ENCODE measurements at regions not wholly inside any gene's neighbourhood (a gene's known extent, or its start where the extent isn't known, plus 50 kb on each side); places are given as distances from the start of the nearest gene placed in this dataset.

- Histone ChIP-seq H3K9ac (ENCODE audit: low read length) (no peak overlapping the region), H3K4me1 (ENCODE audit: insufficient read depth, low read length) (no peaks in the 10 kb centered on the region), H3K9me3 (ENCODE audit: insufficient read depth, low read depth, low read length) (peaks cover 4% of the 10 kb centered on the region), H3K79me2 (ENCODE audit: insufficient read depth, low read length) (no peaks in the 10 kb centered on the region), H3K4me3 (ENCODE audit: insufficient read depth, low read depth, low read length) (no peak overlapping the region), H3K27ac (ENCODE audit: low read depth, low read length) (no peak overlapping the region), H4K20me1 (ENCODE audit: insufficient read depth, low read length) (no peaks in the 10 kb centered on the region), H3K27me3 (ENCODE audit: insufficient read depth, low read length) (peaks cover 17% of the 10 kb centered on the region), H2AFZ (ENCODE audit: low read depth, low read length) (no peak overlapping the region), H3K36me3 (ENCODE audit: insufficient read depth, low read length) (no peaks in the 10 kb centered on the region), H3K4me2 (ENCODE audit: low read length) (no peak overlapping the region)
- Mint-ChIP-seq H3K27me3 (ENCODE audit: low read depth, unreplicated experiment) (peaks cover 52% of the 10 kb centered on the region), H3K4me3 (ENCODE audit: unreplicated experiment) (no peak overlapping the region), H3K27ac (ENCODE audit: unreplicated experiment) (no peak overlapping the region), H3K4me1 (ENCODE audit: low read depth, unreplicated experiment) (no peaks in the 10 kb centered on the region), H3K9me3 (ENCODE audit: unreplicated experiment) (no peaks in the 10 kb centered on the region), H3K36me3 (ENCODE audit: low read depth, unreplicated experiment) (peaks cover 2% of the 10 kb centered on the region)
- FAIRE-seq (no peak), DNase-seq (ENCODE audit: low read depth) (no peak)
- TF ChIP-seq, protein P1, sequence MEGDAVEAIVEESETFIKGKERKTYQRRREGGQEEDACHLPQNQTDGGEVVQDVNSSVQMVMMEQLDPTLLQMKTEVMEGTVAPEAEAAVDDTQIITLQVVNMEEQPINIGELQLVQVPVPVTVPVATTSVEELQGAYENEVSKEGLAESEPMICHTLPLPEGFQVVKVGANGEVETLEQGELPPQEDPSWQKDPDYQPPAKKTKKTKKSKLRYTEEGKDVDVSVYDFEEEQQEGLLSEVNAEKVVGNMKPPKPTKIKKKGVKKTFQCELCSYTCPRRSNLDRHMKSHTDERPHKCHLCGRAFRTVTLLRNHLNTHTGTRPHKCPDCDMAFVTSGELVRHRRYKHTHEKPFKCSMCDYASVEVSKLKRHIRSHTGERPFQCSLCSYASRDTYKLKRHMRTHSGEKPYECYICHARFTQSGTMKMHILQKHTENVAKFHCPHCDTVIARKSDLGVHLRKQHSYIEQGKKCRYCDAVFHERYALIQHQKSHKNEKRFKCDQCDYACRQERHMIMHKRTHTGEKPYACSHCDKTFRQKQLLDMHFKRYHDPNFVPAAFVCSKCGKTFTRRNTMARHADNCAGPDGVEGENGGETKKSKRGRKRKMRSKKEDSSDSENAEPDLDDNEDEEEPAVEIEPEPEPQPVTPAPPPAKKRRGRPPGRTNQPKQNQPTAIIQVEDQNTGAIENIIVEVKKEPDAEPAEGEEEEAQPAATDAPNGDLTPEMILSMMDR (IDR thresholded peaks at IDR 0.05; ENCODE audit: insufficient read depth, low read depth, low read length) = no peak
- TF ChIP-seq EZH2 (IDR thresholded peaks at IDR 0.05; ENCODE audit: insufficient read depth, low read length) = no peak
Measured at GRCh38 chr16:86324320-86324719, 186.0 kb upstream of the FOXF1 start.

GRCh38 chr16:86325360-86325759, 185.0 kb upstream of the FOXF1 start:
- peaks cover 9% of the 10 kb centered on the region for H3K27me3 ChIP-seq (ENCODE audit: insufficient read depth, low read length)
- no peak overlapping the region for H3K27ac Mint-ChIP-seq (ENCODE audit: unreplicated experiment)
- no peaks in the 10 kb centered on the region for H3K4me1 ChIP-seq (ENCODE audit: insufficient read depth, low read length)
- no peak for TF ChIP-seq EZH2 (IDR thresholded peaks at IDR 0.05; ENCODE audit: insufficient read depth, low read length)
- TF ChIP-seq, protein P1 (IDR thresholded peaks at IDR 0.05; ENCODE audit: insufficient read depth, low read depth, low read length) = no peak
- H3K36me3 ChIP-seq (ENCODE audit: insufficient read depth, low read length) = no peaks in the 10 kb centered on the region
- H3K4me3 ChIP-seq (ENCODE audit: insufficient read depth, low read depth, low read length) = no peak overlapping the region
- H4K20me1 ChIP-seq (ENCODE audit: insufficient read depth, low read length) = no peaks in the 10 kb centered on the region
- peaks cover 4% of the 10 kb centered on the region for H3K9me3 ChIP-seq (ENCODE audit: insufficient read depth, low read depth, low read length)
- no peak overlapping the region for H3K27ac ChIP-seq (ENCODE audit: low read depth, low read length)
- H3K9me3 Mint-ChIP-seq (ENCODE audit: unreplicated experiment) = peaks cover 2% of the 10 kb centered on the region
- no peak overlapping the region for H3K9ac ChIP-seq (ENCODE audit: low read length)
- no peak overlapping the region for H3K4me2 ChIP-seq (ENCODE audit: low read length)
- FAIRE-seq (no peak), DNase-seq (ENCODE audit: low read depth) (no peak)
- peaks cover 53% of the 10 kb centered on the region for H3K27me3 Mint-ChIP-seq (ENCODE audit: low read depth, unreplicated experiment)
- peaks cover 2% of the 10 kb centered on the region for H3K36me3 Mint-ChIP-seq (ENCODE audit: low read depth, unreplicated experiment)
- H3K79me2 ChIP-seq (ENCODE audit: insufficient read depth, low read length) = no peaks in the 10 kb centered on the region
- no peaks in the 10 kb centered on the region for H3K4me1 Mint-ChIP-seq (ENCODE audit: low read depth, unreplicated experiment)
- H3K4me3 Mint-ChIP-seq (ENCODE audit: unreplicated experiment) = no peak overlapping the region
- H2AFZ ChIP-seq (ENCODE audit: low read depth, low read length) = no peak overlapping the region

DNA sequence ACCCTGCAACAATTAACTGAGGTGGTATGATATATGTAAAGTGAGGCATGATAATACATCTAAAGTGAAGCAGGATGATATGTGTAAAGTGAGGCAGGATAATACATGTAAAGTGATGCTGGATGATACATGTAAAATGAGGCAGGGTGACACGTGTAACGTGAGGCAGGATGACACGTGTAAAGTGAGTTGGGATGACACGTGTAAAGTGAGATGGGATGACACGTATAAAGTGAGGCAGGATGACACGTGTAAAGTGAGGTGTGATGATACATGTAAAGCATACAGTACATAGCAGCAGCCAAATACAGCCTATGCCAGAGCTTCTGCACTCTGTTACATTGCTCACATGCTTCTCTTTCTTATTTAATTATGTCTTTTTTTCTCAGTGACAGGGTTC, 184.4 kb upstream of the FOXF1 start:
- Mint-ChIP-seq H3K27me3 (ENCODE audit: low read depth, unreplicated experiment) (peaks cover 49% of the 10 kb centered on the region), H3K9me3 (ENCODE audit: unreplicated experiment) (peaks cover 2% of the 10 kb centered on the region), H3K4me3 (ENCODE audit: unreplicated experiment) (no peak overlapping the region), H3K4me1 (ENCODE audit: low read depth, unreplicated experiment) (no peaks in the 10 kb centered on the region), H3K36me3 (ENCODE audit: low read depth, unreplicated experiment) (peaks cover 2% of the 10 kb centered on the region), H3K27ac (ENCODE audit: unreplicated experiment) (no peak overlapping the region)
- no peak overlapping the region for H2AFZ ChIP-seq (ENCODE audit: low read depth, low read length)
- H3K4me2 ChIP-seq (ENCODE audit: low read length) = no peak overlapping the region
- H3K36me3 ChIP-seq (ENCODE audit: insufficient read depth, low read length) = no peaks in the 10 kb centered on the region
- H3K9ac ChIP-seq (ENCODE audit: low read length) = no peak overlapping the region
- H3K4me1 ChIP-seq (ENCODE audit: insufficient read depth, low read length) = no peaks in the 10 kb centered on the region
- no peak for TF ChIP-seq EZH2 (IDR thresholded peaks at IDR 0.05; ENCODE audit: insufficient read depth, low read length)
- TF ChIP-seq, protein P1 (IDR thresholded peaks at IDR 0.05; ENCODE audit: insufficient read depth, low read depth, low read length) = no peak
- FAIRE-seq = no peak
- H3K79me2 ChIP-seq (ENCODE audit: insufficient read depth, low read length) = no peaks in the 10 kb centered on the region
- DNase-seq (ENCODE audit: low read depth) = no peak
- H3K27ac ChIP-seq (ENCODE audit: low read depth, low read length) = no peak overlapping the region
- H4K20me1 ChIP-seq (ENCODE audit: insufficient read depth, low read length) = no peaks in the 10 kb centered on the region
- peaks cover 11% of the 10 kb centered on the region for H3K27me3 ChIP-seq (ENCODE audit: insufficient read depth, low read length)
- H3K9me3 ChIP-seq (ENCODE audit: insufficient read depth, low read depth, low read length) = peaks cover 4% of the 10 kb centered on the region
- H3K4me3 ChIP-seq (ENCODE audit: insufficient read depth, low read depth, low read length) = no peak overlapping the region

Measured in astrocyte (in vitro differentiated cells and primary cell).